ENCODE measurements at regions not wholly inside any gene's neighbourhood (a gene's known extent, or its start where the extent isn't known, plus 50 kb on each side); places are given as distances from the start of the nearest gene placed in this dataset.

DNA sequence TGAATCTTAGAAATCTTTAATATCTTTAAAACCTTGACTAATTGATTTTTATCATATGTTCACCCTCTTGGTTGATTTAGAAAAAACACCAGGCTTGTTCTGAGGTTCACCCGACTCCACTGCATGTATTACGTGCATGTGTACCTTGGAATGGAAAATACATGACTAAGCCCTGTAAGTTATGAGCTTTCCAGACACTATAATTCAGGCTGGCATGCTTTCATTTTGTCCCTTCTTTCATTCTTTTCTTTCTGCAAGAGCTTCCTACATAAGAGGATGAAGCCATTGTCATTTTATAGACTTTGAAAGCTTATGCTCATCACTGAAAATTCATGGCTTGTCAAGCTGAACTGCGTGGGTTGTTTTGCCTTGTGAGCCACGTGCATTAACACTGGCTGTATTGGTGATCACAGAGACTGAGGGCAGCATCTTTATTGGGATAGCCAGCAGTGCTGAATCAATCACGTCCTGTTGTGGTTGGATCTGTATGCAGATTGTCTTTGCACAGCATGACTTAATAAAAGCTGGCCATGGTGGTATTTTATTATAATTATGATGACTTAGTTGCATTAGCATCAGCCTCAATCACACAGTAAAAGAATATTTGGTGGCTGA is 141.9 kb downstream of the SLIT2 start:
- peak; percentile 60 for DNase-seq (ENCODE audit: low read depth)
- H3K4me3 ChIP-seq (ENCODE audit: low read length) = no peak overlapping the region
- TF ChIP-seq, protein P1, sequence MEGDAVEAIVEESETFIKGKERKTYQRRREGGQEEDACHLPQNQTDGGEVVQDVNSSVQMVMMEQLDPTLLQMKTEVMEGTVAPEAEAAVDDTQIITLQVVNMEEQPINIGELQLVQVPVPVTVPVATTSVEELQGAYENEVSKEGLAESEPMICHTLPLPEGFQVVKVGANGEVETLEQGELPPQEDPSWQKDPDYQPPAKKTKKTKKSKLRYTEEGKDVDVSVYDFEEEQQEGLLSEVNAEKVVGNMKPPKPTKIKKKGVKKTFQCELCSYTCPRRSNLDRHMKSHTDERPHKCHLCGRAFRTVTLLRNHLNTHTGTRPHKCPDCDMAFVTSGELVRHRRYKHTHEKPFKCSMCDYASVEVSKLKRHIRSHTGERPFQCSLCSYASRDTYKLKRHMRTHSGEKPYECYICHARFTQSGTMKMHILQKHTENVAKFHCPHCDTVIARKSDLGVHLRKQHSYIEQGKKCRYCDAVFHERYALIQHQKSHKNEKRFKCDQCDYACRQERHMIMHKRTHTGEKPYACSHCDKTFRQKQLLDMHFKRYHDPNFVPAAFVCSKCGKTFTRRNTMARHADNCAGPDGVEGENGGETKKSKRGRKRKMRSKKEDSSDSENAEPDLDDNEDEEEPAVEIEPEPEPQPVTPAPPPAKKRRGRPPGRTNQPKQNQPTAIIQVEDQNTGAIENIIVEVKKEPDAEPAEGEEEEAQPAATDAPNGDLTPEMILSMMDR (conservative IDR thresholded peaks at IDR 0.05; ENCODE audit: low read length) = no peak

DNA sequence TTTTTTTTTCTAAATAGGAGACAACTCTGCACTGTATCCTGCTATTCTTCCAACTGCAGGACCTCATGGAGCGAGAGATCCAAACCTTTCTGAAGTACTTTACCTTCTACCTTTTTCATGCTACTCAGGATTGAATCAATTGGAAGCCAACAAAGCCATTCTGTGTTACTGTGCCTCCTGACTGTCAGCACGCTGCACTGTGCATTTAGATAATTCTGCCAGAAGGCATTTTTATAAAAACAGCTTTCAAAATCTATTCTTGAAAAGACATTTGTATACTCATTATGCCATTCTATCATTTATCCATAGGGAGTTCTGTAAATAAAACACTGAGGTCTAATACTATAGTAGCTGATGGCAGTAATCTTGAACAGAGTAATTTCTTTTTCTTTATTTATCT is 142.8 kb downstream of the SLIT2 start:
- DNase-seq (ENCODE audit: low read depth) = no peak
- no peak overlapping the region for H3K4me3 ChIP-seq (ENCODE audit: low read length)
- TF ChIP-seq, protein P1 (conservative IDR thresholded peaks at IDR 0.05; ENCODE audit: low read length) = no peak

DNA sequence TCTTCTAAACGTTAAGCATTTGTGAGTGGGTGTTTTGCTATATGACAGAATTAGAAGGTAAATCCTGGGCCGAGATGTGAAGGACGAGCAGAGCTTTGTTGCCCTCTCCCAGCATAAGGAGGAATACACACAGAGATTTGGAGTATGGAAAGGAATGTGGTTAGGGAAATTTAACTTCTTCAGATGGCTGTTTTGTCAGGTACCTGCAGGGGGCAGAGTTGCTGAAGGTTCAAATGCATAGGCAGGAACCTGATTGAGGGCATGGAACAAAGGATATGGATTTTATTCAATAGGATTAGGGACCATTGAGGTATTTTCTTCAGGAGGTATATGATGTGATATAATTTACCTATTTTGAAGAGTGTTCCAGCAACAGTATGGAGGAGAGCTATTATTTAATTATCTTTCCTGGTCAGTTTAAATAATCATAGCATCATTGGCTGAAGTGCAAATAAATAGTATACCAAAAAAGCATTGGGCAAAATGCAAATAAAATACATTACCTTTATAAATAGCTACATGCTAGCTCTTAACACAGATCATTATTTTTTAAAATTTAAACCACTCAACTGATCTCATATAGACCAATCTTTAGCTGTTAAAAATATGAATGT is 143.6 kb downstream of the SLIT2 start:
- TF ChIP-seq, protein P1 (conservative IDR thresholded peaks at IDR 0.05; ENCODE audit: low read length) = peak; percentile 61
- no peak overlapping the region for H3K4me3 ChIP-seq (ENCODE audit: low read length)
- DNase-seq (ENCODE audit: low read depth) = peak; percentile 21

DNA sequence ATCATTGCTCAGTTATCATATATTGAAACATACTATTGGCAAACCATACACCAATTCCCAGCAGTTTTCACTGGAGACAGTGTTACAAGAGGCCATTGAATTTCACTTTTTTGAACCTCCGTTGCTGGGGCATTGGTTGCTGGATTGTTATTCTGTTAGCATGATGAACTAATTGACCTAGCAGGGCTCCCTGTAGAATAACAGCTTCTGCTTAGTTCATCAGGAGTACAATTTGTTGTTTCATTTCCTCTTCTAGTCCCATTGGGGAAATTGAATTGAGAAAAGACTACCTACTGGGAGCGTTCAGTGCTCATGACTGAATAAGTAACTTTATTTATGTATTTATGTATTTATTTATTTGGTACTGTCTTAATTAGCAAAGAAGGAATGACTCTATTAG is 151.6 kb downstream of the SLIT2 start:
- no peak for DNase-seq (ENCODE audit: low read depth)
- TF ChIP-seq, protein P1 (conservative IDR thresholded peaks at IDR 0.05; ENCODE audit: low read length) = no peak

DNA sequence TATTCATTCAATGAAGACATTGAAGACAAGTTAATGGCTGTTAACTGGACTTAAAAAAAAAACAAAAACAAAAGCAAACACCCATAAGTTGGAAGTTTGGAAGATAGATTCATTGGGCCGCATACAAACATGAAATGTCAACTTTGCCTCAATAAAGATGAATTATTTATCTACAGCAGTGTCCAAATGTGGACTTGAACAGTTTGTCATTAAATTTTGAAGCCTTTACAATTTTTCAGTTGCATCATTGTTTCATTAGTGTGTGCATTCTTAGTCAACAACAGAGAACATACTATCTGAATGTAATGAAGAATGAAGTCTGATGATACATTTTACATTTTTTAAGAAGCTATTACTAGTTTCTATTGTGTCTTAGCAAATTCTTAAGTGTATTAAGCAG is 152.1 kb downstream of the SLIT2 start:
- TF ChIP-seq, protein P1 (conservative IDR thresholded peaks at IDR 0.05; ENCODE audit: low read length) = no peak
- no peak for DNase-seq (ENCODE audit: low read depth)
- H3K4me3 ChIP-seq (ENCODE audit: low read length) = no peak overlapping the region

More for the DNA sequence above, 151.6 kb downstream of the SLIT2 start:
- no peak overlapping the region for H3K4me3 ChIP-seq (ENCODE audit: low read length)

DNA sequence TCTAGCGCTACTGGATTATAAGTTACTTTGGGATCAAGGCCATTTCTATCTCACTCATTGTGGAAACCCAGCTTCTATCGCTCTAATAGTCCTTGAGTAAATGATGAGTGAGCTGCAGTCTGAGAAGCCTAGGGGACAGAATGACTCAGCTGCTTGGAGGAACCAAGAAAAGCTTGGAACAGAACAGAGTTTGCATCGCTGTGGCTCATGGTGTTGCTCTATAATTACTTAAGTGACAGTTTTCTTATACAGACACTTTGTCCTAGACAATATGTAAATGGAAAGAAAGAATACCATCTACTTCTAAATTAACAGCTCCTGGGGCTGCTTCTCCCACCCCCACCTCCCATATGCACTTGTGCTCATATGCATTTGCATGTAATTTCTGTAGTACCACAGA is 156.9 kb downstream of the SLIT2 start:
- peak; percentile 46 for DNase-seq (ENCODE audit: low read depth)
- no peak overlapping the region for H3K4me3 ChIP-seq (ENCODE audit: low read length)
- TF ChIP-seq, protein P1 (conservative IDR thresholded peaks at IDR 0.05; ENCODE audit: low read length) = no peak

DNA sequence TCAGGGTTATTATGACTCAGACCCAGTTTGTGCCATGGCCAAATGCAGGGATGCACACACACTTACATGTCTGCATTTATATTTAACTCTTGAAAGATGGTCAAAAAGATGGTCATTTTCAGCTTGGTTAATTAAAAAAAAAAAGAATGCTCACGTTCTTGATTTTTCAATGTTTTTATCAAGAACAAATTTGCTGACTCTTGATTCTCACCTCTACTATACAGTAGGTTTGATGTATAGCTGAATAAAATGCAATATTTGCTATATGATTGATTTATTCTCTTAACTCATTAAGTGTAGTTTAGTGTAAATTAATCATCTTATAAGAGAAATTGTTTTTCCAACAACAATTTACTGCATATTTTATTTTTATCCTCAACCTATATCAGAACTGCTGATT is 160.4 kb downstream of the SLIT2 start:
- TF ChIP-seq, protein P1 (conservative IDR thresholded peaks at IDR 0.05; ENCODE audit: low read length) = no peak
- no peak overlapping the region for H3K4me3 ChIP-seq (ENCODE audit: low read length)
- no peak for DNase-seq (ENCODE audit: low read depth)
